ENCODE measurements at regions not wholly inside any gene's neighbourhood (a gene's known extent, or its start where the extent isn't known, plus 50 kb on each side); places are given as distances from the start of the nearest gene placed in this dataset.
"Not testable (repeated sequence)": the region's sequence is repeated elsewhere in the genome, so short reads cannot be mapped to it uniquely, and the experiment has no call there.

GRCh38 chr17:20665103-20665955, 85.8 kb downstream of the CDRT15L2 start:
- not testable (repeated sequence) for TF ChIP-seq POLR2AphosphoS5 (IDR thresholded peaks at IDR 0.05); CTCF (IDR thresholded peaks at IDR 0.05 in 8 of 11, conservative IDR thresholded peaks at IDR 0.05 in 3 of 11); POLR2A (IDR thresholded peaks at IDR 0.05)

Measured in spleen (tissue), 7 donors.